ENCODE measurements at regions not wholly inside any gene's neighbourhood (a gene's known extent, or its start where the extent isn't known, plus 50 kb on each side); places are given as distances from the start of the nearest gene placed in this dataset.
"Not testable (repeated sequence)": the region's sequence is repeated elsewhere in the genome, so short reads cannot be mapped to it uniquely, and the experiment has no call there.

- DNase-seq: peak; percentile 86
Observed at GRCh38 chr1:198935306-198935921, 296.6 kb downstream of the PTPRC start.

- DNase-seq: peak; percentile 69
Observed at GRCh38 chr1:198936371-198937083, 297.7 kb downstream of the PTPRC start.

GRCh38 chr1:198937231-198938031 is 298.6 kb downstream of the PTPRC start:
- DNase-seq: peak; percentile 75

- DNase-seq: no peak
Observed at GRCh38 chr1:198939286-198939685, 300.4 kb downstream of the PTPRC start.

- no peak for DNase-seq
Observed at GRCh38 chr1:198939956-198940355, 301.1 kb downstream of the PTPRC start.

GRCh38 chr1:198942466-198942865 is 303.6 kb downstream of the PTPRC start:
- DNase-seq: no peak

- no peak for DNase-seq
Observed at GRCh38 chr1:198943484-198944187, 304.8 kb downstream of the PTPRC start.

GRCh38 chr1:198947456-198947855 is 308.6 kb downstream of the PTPRC start:
- no peak for DNase-seq

- no peak for DNase-seq
Observed at GRCh38 chr1:198948895-198949659, 310.2 kb downstream of the PTPRC start.

GRCh38 chr1:198950036-198950435 is 311.2 kb downstream of the PTPRC start:
- DNase-seq: no peak

- no peak for DNase-seq
Observed at GRCh38 chr1:198955085-198955484, 316.2 kb downstream of the PTPRC start.

GRCh38 chr1:198957044-198957443 is 318.2 kb downstream of the PTPRC start:
- no peak for DNase-seq

- no peak for DNase-seq
Observed at GRCh38 chr1:198959032-198959431, 320.2 kb downstream of the PTPRC start.

- DNase-seq: no peak
Observed at GRCh38 chr1:198959676-198960075, 320.8 kb downstream of the PTPRC start.

GRCh38 chr1:198963796-198964195 is 325.0 kb downstream of the PTPRC start:
- not testable (repeated sequence) for DNase-seq

- DNase-seq: no peak
Observed at GRCh38 chr1:198966519-198966918, 327.7 kb downstream of the PTPRC start.

GRCh38 chr1:198967566-198967965 is 328.7 kb downstream of the PTPRC start:
- no peak for DNase-seq

GRCh38 chr1:198968866-198969265 is 330.0 kb downstream of the PTPRC start:
- DNase-seq: no peak

GRCh38 chr1:198969981-198970380 is 331.1 kb downstream of the PTPRC start:
- DNase-seq: no peak

- DNase-seq: no peak
Observed at GRCh38 chr1:198970916-198971315, 332.1 kb downstream of the PTPRC start.

- DNase-seq: no peak
Observed at GRCh38 chr1:198977909-198978308, 339.1 kb downstream of the PTPRC start.

- DNase-seq: no peak
Observed at GRCh38 chr1:198978523-198978922, 339.7 kb downstream of the PTPRC start.

Measured in retina (tissue), 1 donor.